ENCODE measurements at regions not wholly inside any gene's neighbourhood (a gene's known extent, or its start where the extent isn't known, plus 50 kb on each side); places are given as distances from the start of the nearest gene placed in this dataset.

- no peak for TF ChIP-seq POLR2AphosphoS5 (IDR thresholded peaks at IDR 0.05; ENCODE audit: low read depth, low read length)
- no peak for TF ChIP-seq TAF1 (IDR thresholded peaks at IDR 0.05; ENCODE audit: borderline replicate concordance, insufficient read depth, low read length)
Measured at GRCh38 chr7:67438913-67439505, 442.4 kb downstream of the TYW1 start.

- no peak for TF ChIP-seq REST (IDR thresholded peaks at IDR 0.05; ENCODE audit: insufficient read depth in 1 of 2, low read depth in 2 of 2, low read length in 2 of 2)
- TF ChIP-seq POLR2AphosphoS5 (IDR thresholded peaks at IDR 0.05; ENCODE audit: low read depth, low read length) = no peak
- no peak for TF ChIP-seq FOXP2 (optimal IDR thresholded peaks at IDR 0.05; ENCODE audit: borderline replicate concordance, extremely low read depth, extremely low read length, insufficient read depth)
- no peak for TF ChIP-seq SIN3A (IDR thresholded peaks at IDR 0.05; ENCODE audit: borderline replicate concordance, insufficient read depth, low read length)
- TF ChIP-seq TAF1 (IDR thresholded peaks at IDR 0.05; ENCODE audit: borderline replicate concordance, insufficient read depth, low read length) = no peak
Measured at GRCh38 chr7:67440321-67440720, 443.7 kb downstream of the TYW1 start.

GRCh38 chr7:67445728-67446127 is 449.1 kb downstream of the TYW1 start:
- TF ChIP-seq FOXP2 (optimal IDR thresholded peaks at IDR 0.05; ENCODE audit: borderline replicate concordance, extremely low read depth, extremely low read length, insufficient read depth) = no peak
- no peak for TF ChIP-seq REST (IDR thresholded peaks at IDR 0.05; ENCODE audit: insufficient read depth in 1 of 2, low read depth in 2 of 2, low read length in 2 of 2)
- no peak for TF ChIP-seq SIN3A (IDR thresholded peaks at IDR 0.05; ENCODE audit: borderline replicate concordance, insufficient read depth, low read length)
- TF ChIP-seq TAF1 (IDR thresholded peaks at IDR 0.05; ENCODE audit: borderline replicate concordance, insufficient read depth, low read length) = no peak
- no peak for TF ChIP-seq POLR2AphosphoS5 (IDR thresholded peaks at IDR 0.05; ENCODE audit: low read depth, low read length)

GRCh38 chr7:67447297-67447696 is 450.7 kb downstream of the TYW1 start:
- no peak for TF ChIP-seq SIN3A (IDR thresholded peaks at IDR 0.05; ENCODE audit: borderline replicate concordance, insufficient read depth, low read length)
- TF ChIP-seq FOXP2 (optimal IDR thresholded peaks at IDR 0.05; ENCODE audit: borderline replicate concordance, extremely low read depth, extremely low read length, insufficient read depth) = no peak
- TF ChIP-seq REST (IDR thresholded peaks at IDR 0.05; ENCODE audit: insufficient read depth in 1 of 2, low read depth in 2 of 2, low read length in 2 of 2) = no peak
- no peak for TF ChIP-seq TAF1 (IDR thresholded peaks at IDR 0.05; ENCODE audit: borderline replicate concordance, insufficient read depth, low read length)
- no peak for TF ChIP-seq POLR2AphosphoS5 (IDR thresholded peaks at IDR 0.05; ENCODE audit: low read depth, low read length)

GRCh38 chr7:67448271-67448670 is 451.6 kb downstream of the TYW1 start:
- TF ChIP-seq POLR2AphosphoS5 (IDR thresholded peaks at IDR 0.05; ENCODE audit: low read depth, low read length) (no peak), REST (IDR thresholded peaks at IDR 0.05; ENCODE audit: insufficient read depth in 1 of 2, low read depth in 2 of 2, low read length in 2 of 2) (no peak), FOXP2 (optimal IDR thresholded peaks at IDR 0.05; ENCODE audit: borderline replicate concordance, extremely low read depth, extremely low read length, insufficient read depth) (no peak), TAF1 (IDR thresholded peaks at IDR 0.05; ENCODE audit: borderline replicate concordance, insufficient read depth, low read length) (no peak), SIN3A (IDR thresholded peaks at IDR 0.05; ENCODE audit: borderline replicate concordance, insufficient read depth, low read length) (no peak)

Measured in PFSK-1 (cell line).